ENCODE measurements at regions not wholly inside any gene's neighbourhood (a gene's known extent, or its start where the extent isn't known, plus 50 kb on each side); places are given as distances from the start of the nearest gene placed in this dataset.
A peak's percentile ranks its signal among the peaks of the same experiment; 100 is the strongest.

DNA sequence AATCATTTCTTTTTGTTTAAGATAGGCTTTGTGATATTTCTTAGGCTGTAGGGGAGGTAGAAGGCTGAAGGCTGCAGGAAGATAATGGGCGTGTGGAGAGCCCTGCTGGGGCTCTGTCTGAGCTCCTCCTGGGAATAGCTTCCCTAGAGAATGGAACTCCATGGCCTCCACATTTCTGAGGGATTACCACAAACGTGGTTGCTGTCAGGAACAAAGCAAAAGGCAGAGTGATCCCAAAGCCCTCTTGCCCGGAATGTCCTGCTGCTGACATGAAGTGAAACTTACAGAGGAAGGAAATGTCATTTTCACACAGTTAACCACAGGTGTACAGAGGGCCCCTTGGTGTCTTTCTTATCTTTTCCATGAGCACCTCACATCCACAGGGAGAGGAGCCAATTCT lies 89.3 kb downstream of the DDIT4L start:
- H4K20me1 ChIP-seq (replicated peaks; ENCODE audit: insufficient read depth) = no peaks in the 10 kb centered on the region
- H3F3A ChIP-seq (replicated peaks; ENCODE audit: low read depth) = no peaks in the 10 kb centered on the region
- H3K27me3 ChIP-seq (ENCODE audit: insufficient read depth) = no peaks in the 10 kb centered on the region
- peaks cover 3% of the 10 kb centered on the region; the same call in 1 of the 2 replicates for H3K9me2 ChIP-seq (ENCODE audit: insufficient read depth)
- H3K79me2 ChIP-seq (replicated peaks; ENCODE audit: insufficient read depth) = no peaks in the 10 kb centered on the region
- ATAC-seq (peak; percentile 91), DNase-seq (ENCODE audit: low spot score) (peak; percentile 20)
- no peaks in the 10 kb centered on the region for H3K36me3 Mint-ChIP-seq (ENCODE audit: low read depth)
- no peak overlapping the region for H3K4me2 ChIP-seq
- no peak overlapping the region for H3K4me3 ChIP-seq
- no peak overlapping the region for H3K27ac ChIP-seq (ENCODE audit: low read depth)
- H3K36me3 ChIP-seq (ENCODE audit: insufficient read depth) = no peaks in the 10 kb centered on the region
- no peaks in the 10 kb centered on the region for H3K9me3 Mint-ChIP-seq
- H2AFZ ChIP-seq = no peak overlapping the region
- H3K27ac Mint-ChIP-seq = no peak overlapping the region
- H3K27me3 Mint-ChIP-seq (ENCODE audit: insufficient read depth, low read depth, poor library complexity) = peaks cover 12% of the 10 kb centered on the region
- no peaks in the 10 kb centered on the region for H3K4me1 ChIP-seq (ENCODE audit: insufficient read depth)
- H3K4me1 Mint-ChIP-seq = peaks cover 12% of the 10 kb centered on the region
- no peak overlapping the region for H3K4me3 Mint-ChIP-seq
- TF ChIP-seq NANOG (IDR thresholded peaks at IDR 0.05; ENCODE audit: borderline replicate concordance) = no peak
- TF ChIP-seq, protein P1, sequence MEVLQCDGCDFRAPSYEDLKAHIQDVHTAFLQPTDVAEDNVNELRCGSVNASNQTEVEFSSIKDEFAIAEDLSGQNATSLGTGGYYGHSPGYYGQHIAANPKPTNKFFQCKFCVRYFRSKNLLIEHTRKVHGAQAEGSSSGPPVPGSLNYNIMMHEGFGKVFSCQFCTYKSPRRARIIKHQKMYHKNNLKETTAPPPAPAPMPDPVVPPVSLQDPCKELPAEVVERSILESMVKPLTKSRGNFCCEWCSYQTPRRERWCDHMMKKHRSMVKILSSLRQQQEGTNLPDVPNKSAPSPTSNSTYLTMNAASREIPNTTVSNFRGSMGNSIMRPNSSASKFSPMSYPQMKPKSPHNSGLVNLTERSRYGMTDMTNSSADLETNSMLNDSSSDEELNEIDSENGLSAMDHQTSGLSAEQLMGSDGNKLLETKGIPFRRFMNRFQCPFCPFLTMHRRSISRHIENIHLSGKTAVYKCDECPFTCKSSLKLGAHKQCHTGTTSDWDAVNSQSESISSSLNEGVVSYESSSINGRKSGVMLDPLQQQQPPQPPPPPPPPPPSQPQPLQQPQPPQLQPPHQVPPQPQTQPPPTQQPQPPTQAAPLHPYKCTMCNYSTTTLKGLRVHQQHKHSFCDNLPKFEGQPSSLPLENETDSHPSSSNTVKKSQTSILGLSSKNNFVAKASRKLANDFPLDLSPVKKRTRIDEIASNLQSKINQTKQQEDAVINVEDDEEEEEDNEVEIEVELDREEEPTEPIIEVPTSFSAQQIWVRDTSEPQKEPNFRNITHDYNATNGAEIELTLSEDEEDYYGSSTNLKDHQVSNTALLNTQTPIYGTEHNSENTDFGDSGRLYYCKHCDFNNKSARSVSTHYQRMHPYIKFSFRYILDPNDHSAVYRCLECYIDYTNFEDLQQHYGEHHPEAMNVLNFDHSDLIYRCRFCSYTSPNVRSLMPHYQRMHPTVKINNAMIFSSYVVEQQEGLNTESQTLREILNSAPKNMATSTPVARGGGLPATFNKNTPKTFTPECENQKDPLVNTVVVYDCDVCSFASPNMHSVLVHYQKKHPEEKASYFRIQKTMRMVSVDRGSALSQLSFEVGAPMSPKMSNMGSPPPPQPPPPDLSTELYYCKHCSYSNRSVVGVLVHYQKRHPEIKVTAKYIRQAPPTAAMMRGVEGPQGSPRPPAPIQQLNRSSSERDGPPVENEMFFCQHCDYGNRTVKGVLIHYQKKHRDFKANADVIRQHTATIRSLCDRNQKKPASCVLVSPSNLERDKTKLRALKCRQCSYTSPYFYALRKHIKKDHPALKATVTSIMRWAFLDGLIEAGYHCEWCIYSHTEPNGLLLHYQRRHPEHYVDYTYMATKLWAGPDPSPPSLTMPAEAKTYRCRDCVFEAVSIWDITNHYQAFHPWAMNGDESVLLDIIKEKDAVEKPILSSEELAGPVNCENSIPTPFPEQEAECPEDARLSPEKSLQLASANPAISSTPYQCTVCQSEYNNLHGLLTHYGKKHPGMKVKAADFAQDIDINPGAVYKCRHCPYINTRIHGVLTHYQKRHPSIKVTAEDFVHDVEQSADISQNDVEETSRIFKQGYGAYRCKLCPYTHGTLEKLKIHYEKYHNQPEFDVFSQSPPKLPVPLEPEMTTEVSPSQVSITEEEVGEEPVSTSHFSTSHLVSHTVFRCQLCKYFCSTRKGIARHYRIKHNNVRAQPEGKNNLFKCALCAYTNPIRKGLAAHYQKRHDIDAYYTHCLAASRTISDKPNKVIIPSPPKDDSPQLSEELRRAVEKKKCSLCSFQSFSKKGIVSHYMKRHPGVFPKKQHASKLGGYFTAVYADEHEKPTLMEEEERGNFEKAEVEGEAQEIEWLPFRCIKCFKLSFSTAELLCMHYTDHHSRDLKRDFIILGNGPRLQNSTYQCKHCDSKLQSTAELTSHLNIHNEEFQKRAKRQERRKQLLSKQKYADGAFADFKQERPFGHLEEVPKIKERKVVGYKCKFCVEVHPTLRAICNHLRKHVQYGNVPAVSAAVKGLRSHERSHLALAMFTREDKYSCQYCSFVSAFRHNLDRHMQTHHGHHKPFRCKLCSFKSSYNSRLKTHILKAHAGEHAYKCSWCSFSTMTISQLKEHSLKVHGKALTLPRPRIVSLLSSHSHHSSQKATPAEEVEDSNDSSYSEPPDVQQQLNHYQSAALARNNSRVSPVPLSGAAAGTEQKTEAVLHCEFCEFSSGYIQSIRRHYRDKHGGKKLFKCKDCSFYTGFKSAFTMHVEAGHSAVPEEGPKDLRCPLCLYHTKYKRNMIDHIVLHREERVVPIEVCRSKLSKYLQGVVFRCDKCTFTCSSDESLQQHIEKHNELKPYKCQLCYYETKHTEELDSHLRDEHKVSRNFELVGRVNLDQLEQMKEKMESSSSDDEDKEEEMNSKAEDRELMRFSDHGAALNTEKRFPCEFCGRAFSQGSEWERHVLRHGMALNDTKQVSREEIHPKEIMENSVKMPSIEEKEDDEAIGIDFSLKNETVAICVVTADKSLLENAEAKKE (CRISPR knock-in tag; IDR thresholded peaks at IDR 0.05) = peak; percentile 99
- no peak for TF ChIP-seq EZH2 (IDR thresholded peaks at IDR 0.05; ENCODE audit: low read depth, unreplicated experiment)
- no peak for TF ChIP-seq CREB1 (CRISPR knock-in tag; IDR thresholded peaks at IDR 0.05; ENCODE audit: low read depth)

DNA sequence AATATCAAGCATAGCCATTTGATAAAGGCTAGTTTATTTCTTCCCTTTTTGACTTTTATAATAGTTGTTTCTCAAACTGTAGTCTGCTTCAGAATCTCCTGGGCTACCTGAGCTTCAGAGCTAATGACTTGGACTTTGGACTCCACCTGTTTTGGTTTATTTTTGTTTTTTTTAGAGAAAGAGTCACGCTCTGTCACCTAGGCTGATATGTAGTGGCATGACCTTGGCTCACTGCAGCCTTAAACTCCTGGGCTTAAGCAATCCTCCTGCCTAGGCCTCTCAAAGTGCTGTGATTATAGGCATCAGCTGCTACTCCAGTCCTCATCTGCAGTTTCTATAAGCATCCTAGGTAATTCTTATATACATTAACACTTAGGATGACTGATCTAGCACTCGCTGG lies 90.5 kb downstream of the DDIT4L start:
- Mint-ChIP-seq H3K4me1 (peaks cover 16% of the 10 kb centered on the region), H3K4me3 (no peak overlapping the region), H3K27ac (no peak overlapping the region), H3K36me3 (ENCODE audit: low read depth) (no peaks in the 10 kb centered on the region), H3K9me3 (no peaks in the 10 kb centered on the region), H3K27me3 (ENCODE audit: insufficient read depth, low read depth, poor library complexity) (peaks cover 12% of the 10 kb centered on the region)
- H2AFZ ChIP-seq = no peak overlapping the region
- H3K27me3 ChIP-seq (ENCODE audit: insufficient read depth) = no peaks in the 10 kb centered on the region
- H3K4me3 ChIP-seq = no peak overlapping the region
- H3K27ac ChIP-seq (ENCODE audit: low read depth) = no peak overlapping the region
- no peaks in the 10 kb centered on the region for H3K79me2 ChIP-seq (replicated peaks; ENCODE audit: insufficient read depth)
- ATAC-seq (no peak), DNase-seq (ENCODE audit: low spot score) (no peak)
- H4K20me1 ChIP-seq (replicated peaks; ENCODE audit: insufficient read depth) = no peaks in the 10 kb centered on the region
- H3F3A ChIP-seq (replicated peaks; ENCODE audit: low read depth) = no peaks in the 10 kb centered on the region
- H3K4me2 ChIP-seq = no peak overlapping the region
- no peaks in the 10 kb centered on the region for H3K4me1 ChIP-seq (ENCODE audit: insufficient read depth)
- H3K9me2 ChIP-seq (ENCODE audit: insufficient read depth) = peaks cover 3% of the 10 kb centered on the region; the same call in 1 of the 2 replicates
- H3K36me3 ChIP-seq (ENCODE audit: insufficient read depth) = no peaks in the 10 kb centered on the region
- TF ChIP-seq STAT1 (IDR thresholded peaks at IDR 0.05; ENCODE audit: unreplicated experiment) (no peak), ZNF331 (CRISPR knock-in tag; IDR thresholded peaks at IDR 0.05; ENCODE audit: low read depth) (no peak), NANOG (IDR thresholded peaks at IDR 0.05; ENCODE audit: borderline replicate concordance) (no peak)
- TF ChIP-seq, protein P2, sequence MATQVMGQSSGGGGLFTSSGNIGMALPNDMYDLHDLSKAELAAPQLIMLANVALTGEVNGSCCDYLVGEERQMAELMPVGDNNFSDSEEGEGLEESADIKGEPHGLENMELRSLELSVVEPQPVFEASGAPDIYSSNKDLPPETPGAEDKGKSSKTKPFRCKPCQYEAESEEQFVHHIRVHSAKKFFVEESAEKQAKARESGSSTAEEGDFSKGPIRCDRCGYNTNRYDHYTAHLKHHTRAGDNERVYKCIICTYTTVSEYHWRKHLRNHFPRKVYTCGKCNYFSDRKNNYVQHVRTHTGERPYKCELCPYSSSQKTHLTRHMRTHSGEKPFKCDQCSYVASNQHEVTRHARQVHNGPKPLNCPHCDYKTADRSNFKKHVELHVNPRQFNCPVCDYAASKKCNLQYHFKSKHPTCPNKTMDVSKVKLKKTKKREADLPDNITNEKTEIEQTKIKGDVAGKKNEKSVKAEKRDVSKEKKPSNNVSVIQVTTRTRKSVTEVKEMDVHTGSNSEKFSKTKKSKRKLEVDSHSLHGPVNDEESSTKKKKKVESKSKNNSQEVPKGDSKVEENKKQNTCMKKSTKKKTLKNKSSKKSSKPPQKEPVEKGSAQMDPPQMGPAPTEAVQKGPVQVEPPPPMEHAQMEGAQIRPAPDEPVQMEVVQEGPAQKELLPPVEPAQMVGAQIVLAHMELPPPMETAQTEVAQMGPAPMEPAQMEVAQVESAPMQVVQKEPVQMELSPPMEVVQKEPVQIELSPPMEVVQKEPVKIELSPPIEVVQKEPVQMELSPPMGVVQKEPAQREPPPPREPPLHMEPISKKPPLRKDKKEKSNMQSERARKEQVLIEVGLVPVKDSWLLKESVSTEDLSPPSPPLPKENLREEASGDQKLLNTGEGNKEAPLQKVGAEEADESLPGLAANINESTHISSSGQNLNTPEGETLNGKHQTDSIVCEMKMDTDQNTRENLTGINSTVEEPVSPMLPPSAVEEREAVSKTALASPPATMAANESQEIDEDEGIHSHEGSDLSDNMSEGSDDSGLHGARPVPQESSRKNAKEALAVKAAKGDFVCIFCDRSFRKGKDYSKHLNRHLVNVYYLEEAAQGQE (IDR thresholded peaks at IDR 0.05; ENCODE audit: unreplicated experiment) = no peak
- TF ChIP-seq, protein P3, sequence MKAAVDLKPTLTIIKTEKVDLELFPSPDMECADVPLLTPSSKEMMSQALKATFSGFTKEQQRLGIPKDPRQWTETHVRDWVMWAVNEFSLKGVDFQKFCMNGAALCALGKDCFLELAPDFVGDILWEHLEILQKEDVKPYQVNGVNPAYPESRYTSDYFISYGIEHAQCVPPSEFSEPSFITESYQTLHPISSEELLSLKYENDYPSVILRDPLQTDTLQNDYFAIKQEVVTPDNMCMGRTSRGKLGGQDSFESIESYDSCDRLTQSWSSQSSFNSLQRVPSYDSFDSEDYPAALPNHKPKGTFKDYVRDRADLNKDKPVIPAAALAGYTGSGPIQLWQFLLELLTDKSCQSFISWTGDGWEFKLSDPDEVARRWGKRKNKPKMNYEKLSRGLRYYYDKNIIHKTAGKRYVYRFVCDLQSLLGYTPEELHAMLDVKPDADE (IDR thresholded peaks at IDR 0.05) = no peak

Data from GM23338 (cell line).